ENCODE measurements at regions not wholly inside any gene's neighbourhood (a gene's known extent, or its start where the extent isn't known, plus 50 kb on each side); places are given as distances from the start of the nearest gene placed in this dataset.

DNA sequence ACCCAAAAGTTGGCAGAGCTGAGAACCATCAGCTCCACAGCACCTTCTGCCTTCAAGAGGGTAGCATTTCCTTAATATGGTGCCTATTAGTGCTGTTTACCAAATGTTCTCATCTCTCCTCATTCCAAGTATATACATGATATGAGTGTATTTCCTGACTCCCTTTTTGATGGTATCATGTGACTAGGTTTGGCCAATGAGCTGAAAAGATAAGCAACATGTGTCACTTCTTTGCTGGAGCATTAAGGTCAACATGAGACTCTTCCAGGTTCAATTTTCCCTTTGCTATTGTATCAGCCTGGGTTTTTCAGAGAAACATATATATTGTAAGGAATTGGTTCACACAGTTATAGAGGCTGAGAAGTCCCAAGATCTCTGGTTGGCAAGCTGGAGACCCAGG is 310.9 kb downstream of the HRH4 start:
- Histone ChIP-seq H3K9me3 (no peaks in the 10 kb centered on the region), H3K4me1 (no peaks in the 10 kb centered on the region), H3K27me3 (no peaks in the 10 kb centered on the region), H3K4me3 (no peak overlapping the region), H3K36me3 (no peaks in the 10 kb centered on the region), H3K27ac (no peak overlapping the region)
- DNase-seq = no peak
- no peak for ATAC-seq (ENCODE audit: low FRiP score in 2 of 2)
- TF ChIP-seq EP300 (IDR thresholded peaks at IDR 0.05) = no peak
- TF ChIP-seq POLR2AphosphoS5 (IDR thresholded peaks at IDR 0.05) = no peak
- TF ChIP-seq CTCF (IDR thresholded peaks at IDR 0.05) = no peak
- no peak for TF ChIP-seq POLR2A (IDR thresholded peaks at IDR 0.05)

DNA sequence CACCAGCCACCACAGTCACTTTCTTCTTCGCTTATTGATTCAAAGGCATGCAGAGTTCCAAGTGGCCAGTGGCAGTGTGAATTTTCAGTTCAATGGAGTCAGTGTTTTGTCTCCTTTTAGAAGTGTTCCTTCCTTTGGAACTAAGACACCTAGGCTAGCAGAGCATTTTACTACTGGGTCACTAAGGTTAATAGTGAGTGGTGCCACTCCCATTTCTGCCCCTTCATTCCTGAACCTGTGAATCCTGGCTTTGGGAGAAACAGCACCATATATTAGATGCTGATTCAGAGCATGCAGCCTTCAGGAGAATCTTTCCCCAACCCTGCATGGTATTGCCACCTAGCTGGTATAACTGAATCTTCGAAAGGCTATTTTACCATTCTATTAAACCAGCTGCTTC is 312.7 kb downstream of the HRH4 start:
- Histone ChIP-seq H3K4me1 (no peaks in the 10 kb centered on the region), H3K4me3 (no peak overlapping the region), H3K27ac (no peak overlapping the region), H3K27me3 (no peaks in the 10 kb centered on the region), H3K36me3 (no peaks in the 10 kb centered on the region), H3K9me3 (no peaks in the 10 kb centered on the region)
- no peak for ATAC-seq (ENCODE audit: low FRiP score in 2 of 2)
- TF ChIP-seq POLR2A (IDR thresholded peaks at IDR 0.05) = no peak
- TF ChIP-seq EP300 (IDR thresholded peaks at IDR 0.05) = no peak
- TF ChIP-seq CTCF (IDR thresholded peaks at IDR 0.05) = no peak
- TF ChIP-seq POLR2AphosphoS5 (IDR thresholded peaks at IDR 0.05) = no peak
- DNase-seq = no peak
- WGBS, 2 donors = 95 to 98% methylated on average over 2 of the region's 2 CpGs

DNA sequence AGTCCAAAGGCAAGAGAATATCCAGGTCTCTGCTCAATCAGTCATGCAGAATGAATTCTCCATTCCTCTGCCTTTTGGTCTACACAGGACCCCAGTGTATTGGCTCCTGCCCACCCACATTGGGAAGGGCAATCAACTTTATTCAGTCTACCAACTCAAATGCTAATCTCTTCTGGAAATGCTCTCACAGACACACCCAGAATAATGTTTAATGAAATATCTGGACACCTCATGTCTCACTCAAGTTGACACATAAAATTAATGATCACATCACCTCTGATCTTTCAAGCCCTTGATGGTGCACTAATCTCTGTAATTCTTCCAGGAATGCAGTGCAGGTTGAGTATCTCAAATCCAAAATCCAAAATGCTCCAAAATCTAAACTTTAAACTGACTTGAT is 315.6 kb downstream of the HRH4 start:
- Histone ChIP-seq H3K36me3 (no peaks in the 10 kb centered on the region), H3K27me3 (no peaks in the 10 kb centered on the region), H3K27ac (no peak overlapping the region), H3K4me1 (no peaks in the 10 kb centered on the region), H3K4me3 (no peak overlapping the region), H3K9me3 (no peaks in the 10 kb centered on the region)
- DNase-seq = no peak
- no peak for ATAC-seq (ENCODE audit: low FRiP score in 2 of 2)
- TF ChIP-seq EP300 (IDR thresholded peaks at IDR 0.05) (no peak), CTCF (IDR thresholded peaks at IDR 0.05) (no peak), POLR2AphosphoS5 (IDR thresholded peaks at IDR 0.05) (no peak), POLR2A (IDR thresholded peaks at IDR 0.05) (no peak)

DNA sequence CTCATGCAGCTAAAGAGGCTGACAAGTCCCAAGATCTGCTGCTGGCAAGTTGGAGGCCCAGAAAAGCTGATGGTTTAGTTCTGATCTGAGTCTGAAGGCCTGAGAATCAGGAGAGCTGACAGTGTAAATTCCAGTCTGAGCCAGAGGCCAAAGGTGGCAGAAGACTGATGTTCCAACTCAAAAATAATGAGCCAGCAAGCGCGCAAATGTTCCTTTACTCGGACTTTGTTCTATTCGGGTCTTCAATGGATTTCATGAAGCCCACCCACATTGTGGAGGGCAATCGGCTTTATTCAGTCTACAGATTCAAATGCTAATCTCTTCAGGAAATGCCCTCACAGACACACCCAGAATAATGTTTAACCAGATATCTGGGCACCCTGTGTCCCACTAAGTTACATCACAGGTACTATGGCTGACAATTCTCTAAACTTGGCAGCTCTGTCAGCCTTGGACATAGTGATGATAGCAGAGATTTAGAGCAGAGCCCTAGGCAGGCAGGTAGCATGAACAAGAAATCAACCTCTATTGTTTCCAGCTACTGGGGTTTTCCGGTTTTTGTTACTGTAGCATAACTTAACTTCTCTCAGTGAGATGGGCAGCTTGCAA is 318.5 kb downstream of the HRH4 start:
- Histone ChIP-seq H3K4me3 (no peak overlapping the region), H3K36me3 (no peaks in the 10 kb centered on the region), H3K9me3 (no peaks in the 10 kb centered on the region), H3K4me1 (no peaks in the 10 kb centered on the region), H3K27me3 (no peaks in the 10 kb centered on the region), H3K27ac (no peak overlapping the region)
- WGBS, 2 donors = 57 to 72% methylated on average over 6 of the region's 6 CpGs
- ATAC-seq (ENCODE audit: low FRiP score in 2 of 2) (no peak), DNase-seq (no peak)
- TF ChIP-seq CTCF (IDR thresholded peaks at IDR 0.05) = no peak
- TF ChIP-seq POLR2AphosphoS5 (IDR thresholded peaks at IDR 0.05) = no peak
- no peak for TF ChIP-seq POLR2A (IDR thresholded peaks at IDR 0.05)
- TF ChIP-seq EP300 (IDR thresholded peaks at IDR 0.05) = no peak

GRCh38 chr18:24782566-24782965 is 322.1 kb downstream of the HRH4 start:
- no peaks in the 10 kb centered on the region for H3K9me3 ChIP-seq
- no peak overlapping the region for H3K27ac ChIP-seq
- WGBS, 2 donors = 74 to 90% methylated on average over 3 of the region's 3 CpGs
- no peak for ATAC-seq (ENCODE audit: low FRiP score in 2 of 2)
- no peaks in the 10 kb centered on the region for H3K36me3 ChIP-seq
- TF ChIP-seq EP300 (IDR thresholded peaks at IDR 0.05) (no peak), POLR2A (IDR thresholded peaks at IDR 0.05) (no peak), POLR2AphosphoS5 (IDR thresholded peaks at IDR 0.05) (no peak), CTCF (IDR thresholded peaks at IDR 0.05) (no peak)
- DNase-seq = no peak
- H3K4me3 ChIP-seq = no peak overlapping the region
- H3K27me3 ChIP-seq = no peaks in the 10 kb centered on the region
- H3K4me1 ChIP-seq = no peaks in the 10 kb centered on the region
